SK-N-SH (cell line): ENCODE measurements at regions not wholly inside any gene's neighbourhood (a gene's known extent, or its start where the extent isn't known, plus 50 kb on each side); places are given as distances from the start of the nearest gene placed in this dataset.
A peak's percentile ranks its signal among the peaks of the same experiment; 100 is the strongest.

Experiments
- CTCF ChIA-PET: fragments of 300-600, 350-600 bp; formaldehyde crosslinking; extraction: SDS; loops from one replicate; lab custom pipeline; 2021; lab: Yijun Ruan, JAX
- POLR2A ChIA-PET: fragments of 350-600 bp; sonication (Branson Sonifier 250); formaldehyde crosslinking; extraction: SDS; loops from one replicate; lab custom pipeline; 2020; ENCODE audit warnings: antibody characterized with exemption, inconsistent platforms; lab: Yijun Ruan, JAX
- DNase-seq: peaks from one replicate; pipeline ENCODE4 v3.0.0; 2012
- H2AFZ ChIP-seq: fragments of 200-600 bp; sonication (generic); 2 replicates; pipeline ENCODE4 v1.8.1; 2016; ENCODE audit warnings: antibody characterized with exemption, mild to moderate bottlenecking, low read depth
- H3F3A ChIP-seq: fragments of 200-600 bp; sonication (generic); replicated peaks from 2 replicates; pipeline ENCODE3; 2016; ENCODE audit warnings: antibody characterized with exemption, mild to moderate bottlenecking; ENCODE audit not compliant: insufficient read depth
- H3K27ac ChIP-seq, 2 experiments: fragments of 200-500 bp in 1 of 2; fragments of 200-600 bp in 1 of 2; sonication (Bioruptor generic) in 1 of 2; sonication (generic), shearing (Covaris generic) in 1 of 2; 2 replicates each; pipeline versions ENCODE4 v1.5.1 to v1.6.1; 2014 to 2016; ENCODE audit warnings: low read depth in 2 of 2, inconsistent platforms in 1 of 2, low read length in 1 of 2, mild to moderate bottlenecking in 1 of 2, mixed read lengths in 1 of 2
- H3K27me3 ChIP-seq: fragments of 200-600 bp; sonication (generic), shearing (Covaris generic); 2 replicates; pipeline ENCODE4 v1.6.1; 2016; ENCODE audit warnings: mixed run types; ENCODE audit not compliant: insufficient read depth
- H3K36me3 ChIP-seq, 2 experiments: fragments of 200-500 bp in 1 of 2; fragments of 200-600 bp in 1 of 2; sonication (Bioruptor generic) in 1 of 2; sonication (generic) in 1 of 2; replicated peaks in 1 of 2; 2 replicates each; pipeline versions ENCODE3 to v1.5.1; 2014 to 2016; ENCODE audit warnings: low read length in 1 of 2, mild to moderate bottlenecking in 1 of 2; ENCODE audit not compliant: insufficient read depth in 2 of 2, control insufficient read depth in 1 of 2
- H3K4me1 ChIP-seq, 2 experiments: fragments of 200-500 bp in 1 of 2; fragments of 200-600 bp in 1 of 2; sonication (Bioruptor generic) in 1 of 2; sonication (generic), shearing (Covaris generic) in 1 of 2; 2 replicates each; pipeline versions ENCODE4 v1.5.1 to v1.6.1; 2014 to 2016; ENCODE audit warnings: low read depth in 1 of 2, low read length in 1 of 2, mixed run types in 1 of 2; ENCODE audit not compliant: insufficient read depth in 2 of 2, control insufficient read depth in 1 of 2
- H3K4me2 ChIP-seq: fragments of 200-600 bp; sonication (generic), shearing (Covaris generic); 2 replicates; pipeline ENCODE4 v1.6.1; 2017; ENCODE audit warnings: mixed run types
- H3K4me3 ChIP-seq, 2 experiments: fragments of 200-500 bp in 1 of 2; fragments of 200-600 bp in 1 of 2; sonication (Bioruptor generic) in 1 of 2; sonication (generic), shearing (Covaris generic) in 1 of 2; 2 replicates each; pipeline versions ENCODE4 v1.5.1 to v1.8.1; 2014 to 2016; ENCODE audit warnings: low read depth in 2 of 2, inconsistent platforms in 1 of 2, low read length in 1 of 2, mild to moderate bottlenecking in 1 of 2, mixed read lengths in 1 of 2, moderate library complexity in 1 of 2
- H3K79me2 ChIP-seq: fragments of 200-600 bp; sonication (generic); 2 replicates; pipeline ENCODE4 v1.8.1; 2017; ENCODE audit warnings: mild to moderate bottlenecking; ENCODE audit not compliant: insufficient read depth
- H3K9ac ChIP-seq: fragments of 200-600 bp; sonication (generic); 2 replicates; pipeline ENCODE4 v1.6.1; 2017; ENCODE audit warnings: mixed run types
- H3K9me2 ChIP-seq: fragments of 200-600 bp; sonication (generic); 2 replicates; pipeline ENCODE4 v1.6.1; 2017; ENCODE audit warnings: mixed run types
- H3K9me3 ChIP-seq: fragments of 200-600 bp; sonication (generic); 2 replicates; pipeline ENCODE4 v1.6.1; 2017; ENCODE audit warnings: mixed run types, mild to moderate bottlenecking, moderate library complexity
- H4K20me1 ChIP-seq: fragments of 200-600 bp; sonication (generic); 2 replicates; pipeline ENCODE4 v1.6.1; 2017; ENCODE audit warnings: mild to moderate bottlenecking, mixed run types; ENCODE audit not compliant: insufficient read depth
- CHD2 ChIP-seq: fragments of 150-350 bp; IDR thresholded peaks from 2 replicates; pipeline ENCODE4 v1.6.1; 2018; ENCODE audit warnings: low read length; ENCODE audit not compliant: partially characterized antibody
- EZH2phosphoT487 ChIP-seq: fragments of 200-600 bp; sonication (generic); IDR thresholded peaks from 2 replicates; pipeline ENCODE4 v1.6.1; 2017; ENCODE audit warnings: low read depth, mixed run types, mild to moderate bottlenecking, antibody characterized with exemption, moderate library complexity, borderline replicate concordance
- FOSL2 ChIP-seq: IDR thresholded peaks from 2 replicates; pipeline ENCODE4 v1.4.0; 2012; ENCODE audit warnings: low read depth, mild to moderate bottlenecking, moderate library complexity, borderline replicate concordance
- FOXJ3 ChIP-seq: sonication (generic); formaldehyde crosslinking; IDR thresholded peaks from 2 replicates; pipeline ENCODE4 v1.5.1; 2020; ENCODE audit warnings: mild to moderate bottlenecking, missing genetic modification reagents
- FOXM1 ChIP-seq: IDR thresholded peaks from 2 replicates; pipeline ENCODE4 v1.4.0; 2012; ENCODE audit warnings: low read depth, mild to moderate bottlenecking
- JUND ChIP-seq: IDR thresholded peaks from 2 replicates; pipeline ENCODE4 v1.4.0; 2012
- NFIC ChIP-seq: IDR thresholded peaks from 2 replicates; pipeline ENCODE4 v1.4.0; 2012; ENCODE audit warnings: borderline replicate concordance
- POLR2AphosphoS5 ChIP-seq: IDR thresholded peaks from 2 replicates; pipeline ENCODE4 v1.6.1; 2012; ENCODE audit warnings: low read depth, low read length
- RCOR1 ChIP-seq: fragments of 150-350 bp; IDR thresholded peaks from 2 replicates; pipeline ENCODE4 v1.6.1; 2017; ENCODE audit warnings: antibody characterized with exemption, low read length
- RFX5 ChIP-seq: IDR thresholded peaks from 2 replicates; pipeline ENCODE4 v1.6.1; 2012; ENCODE audit warnings: mild to moderate bottlenecking, improper control_type of control experiment, low read length
- SIN3A ChIP-seq: IDR thresholded peaks from 2 replicates; pipeline ENCODE4 v1.6.1; 2012; ENCODE audit warnings: low read depth, mild to moderate bottlenecking, low read length, moderate library complexity, borderline replicate concordance
- TAF1 ChIP-seq: IDR thresholded peaks from 2 replicates; pipeline ENCODE4 v1.6.1; 2012; ENCODE audit warnings: low read depth, mild to moderate bottlenecking, low read length, moderate library complexity, borderline replicate concordance
- TCF12 ChIP-seq: IDR thresholded peaks from 2 replicates; pipeline ENCODE4 v1.4.0; 2012
- WGBS: methylation state at CpG from one replicate; pipeline ENCODE4 v1.1.6; 2017; ENCODE audit warnings: low lambda C conversion rate; 5-methylcytosine and 5-hydroxymethylcytosine counted together
- TF ChIP-seq, protein P1 (sequence below): IDR thresholded peaks from 2 replicates; pipeline ENCODE4; 2012
- TF ChIP-seq, protein P2 (sequence below): IDR thresholded peaks from 2 replicates; pipeline ENCODE4 v1.6.1; 2012; ENCODE audit warnings: mild to moderate bottlenecking, low read depth, low read length, moderate library complexity
- TF ChIP-seq, protein P3 (sequence below): fragments of 200-600 bp; sonication (generic); IDR thresholded peaks from 2 replicates; pipeline ENCODE4 v1.6.1; 2017; ENCODE audit warnings: antibody characterized with exemption, mild to moderate bottlenecking, moderate library complexity

DNA sequence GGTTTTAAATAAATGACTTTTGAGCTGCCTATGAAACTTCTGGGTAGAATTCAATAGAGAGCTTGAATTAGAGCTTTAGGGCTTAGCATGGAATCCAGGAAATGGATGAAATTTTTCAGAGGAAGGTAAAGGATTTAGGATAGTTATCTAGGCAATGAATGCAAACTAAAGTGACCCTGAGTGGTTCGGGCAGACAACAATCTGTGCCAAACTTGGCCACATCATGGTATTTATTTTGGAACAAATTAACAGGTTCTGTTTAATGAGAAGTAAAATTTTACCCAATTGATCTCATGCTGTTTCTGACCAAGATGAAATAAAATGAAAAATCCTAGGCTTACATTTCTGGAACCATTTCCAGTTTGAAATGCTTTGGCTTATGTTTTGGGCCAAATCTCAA lies 934.4 kb downstream of the MAT2B start:
- Histone ChIP-seq H3K4me3 (no peak overlapping the region), H3K9ac (no peak overlapping the region), H3K79me2 (no peaks in the 10 kb centered on the region), H3F3A (no peaks in the 10 kb centered on the region), H3K27ac (peak overlapping the region in 1 of 2 experiments; percentile 22; a peak in 1 of 4 replicates), H3K9me2 (no peaks in the 10 kb centered on the region), H3K4me2 (no peak overlapping the region), H3K36me3 (no peaks in the 10 kb centered on the region), H3K27me3 (no peaks in the 10 kb centered on the region), H4K20me1 (no peaks in the 10 kb centered on the region), H3K9me3 (no peaks in the 10 kb centered on the region), H3K4me1 (no peaks in the 10 kb centered on the region; a peak in 1 of 4 replicates), H2AFZ (no peak overlapping the region)
- TF ChIP-seq, protein P1, sequence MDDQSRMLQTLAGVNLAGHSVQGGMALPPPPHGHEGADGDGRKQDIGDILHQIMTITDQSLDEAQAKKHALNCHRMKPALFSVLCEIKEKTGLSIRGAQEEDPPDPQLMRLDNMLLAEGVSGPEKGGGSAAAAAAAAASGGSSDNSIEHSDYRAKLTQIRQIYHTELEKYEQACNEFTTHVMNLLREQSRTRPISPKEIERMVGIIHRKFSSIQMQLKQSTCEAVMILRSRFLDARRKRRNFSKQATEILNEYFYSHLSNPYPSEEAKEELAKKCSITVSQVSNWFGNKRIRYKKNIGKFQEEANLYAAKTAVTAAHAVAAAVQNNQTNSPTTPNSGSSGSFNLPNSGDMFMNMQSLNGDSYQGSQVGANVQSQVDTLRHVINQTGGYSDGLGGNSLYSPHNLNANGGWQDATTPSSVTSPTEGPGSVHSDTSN: no peak
- TF ChIP-seq POLR2AphosphoS5 (no peak), NFIC (no peak), JUND (no peak), TCF12 (no peak)
- CTCF ChIA-PET: interaction anchor here (2.4 kb wide), 1 partner anchor 16 kb away, joined by 6 read pairs; no protein-coding TSS in a partner anchor
- no peak for DNase-seq
- POLR2A ChIA-PET: no interaction called here
- WGBS: 55% methylated on average over 1 of the region's 1 CpG

DNA sequence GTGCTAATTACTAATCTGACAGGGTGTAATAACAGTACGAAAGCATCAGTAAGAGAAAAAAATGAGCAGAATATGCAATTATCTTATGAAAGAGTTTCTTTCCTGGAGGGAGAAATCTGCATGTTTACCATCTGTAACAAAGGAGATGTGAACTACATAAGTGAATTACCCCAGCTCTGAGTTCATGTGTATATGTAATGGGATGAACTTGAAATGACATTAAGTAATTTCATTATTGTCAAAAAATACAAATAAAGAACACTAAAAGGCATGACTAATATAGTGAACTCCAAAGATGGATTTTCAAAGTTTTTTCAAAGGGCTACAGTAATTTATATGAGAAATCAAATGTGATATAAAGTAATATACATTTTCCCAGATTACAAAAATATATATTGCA lies 944.0 kb downstream of the MAT2B start:
- Histone ChIP-seq H3K27ac (peak overlapping the region in 1 of 2 experiments; percentile 65; a peak in 2 of 4 replicates), H3K9me3 (no peaks in the 10 kb centered on the region), H3K36me3 (no peaks in the 10 kb centered on the region), H3K27me3 (no peaks in the 10 kb centered on the region), H4K20me1 (no peaks in the 10 kb centered on the region), H2AFZ (no peak overlapping the region), H3K9ac (no peak overlapping the region), H3F3A (no peaks in the 10 kb centered on the region), H3K4me1 (peaks cover 0 to 5% of the 10 kb centered on the region in 2 experiments; a peak in 2 of 4 replicates), H3K4me2 (no peak overlapping the region), H3K4me3 (no peak overlapping the region), H3K9me2 (no peaks in the 10 kb centered on the region), H3K79me2 (no peaks in the 10 kb centered on the region)
- DNase-seq: peak; percentile 18
- TF ChIP-seq SIN3A (no peak), RFX5 (no peak), CHD2 (no peak), TAF1 (no peak), RCOR1 (no peak)
- ChIA-PET POLR2A (no interaction called here), CTCF (no interaction called here)
- WGBS: 54% methylated on average over 1 of the region's 1 CpG

DNA sequence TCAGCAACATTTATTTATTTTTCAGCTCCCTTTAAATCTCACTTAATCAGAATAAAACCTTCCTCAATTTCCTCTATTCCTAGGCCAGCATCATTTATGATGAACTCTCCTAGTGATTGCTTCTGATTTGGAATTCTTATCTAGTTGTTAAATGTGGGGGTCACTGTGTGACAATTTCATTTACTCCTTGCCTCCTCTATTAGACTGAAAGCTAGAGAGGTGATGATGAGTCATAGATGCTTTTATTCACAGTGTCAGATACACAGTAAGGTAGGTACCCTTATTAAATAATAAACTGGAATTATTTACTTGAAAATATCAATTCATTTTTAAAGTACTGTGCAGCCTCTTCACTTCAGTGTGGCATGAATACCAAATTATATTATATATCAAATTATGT lies 960.6 kb downstream of the MAT2B start:
- H4K20me1 ChIP-seq: no peaks in the 10 kb centered on the region
- no peaks in the 10 kb centered on the region for H3K9me2 ChIP-seq
- no peaks in the 10 kb centered on the region for H3K9me3 ChIP-seq
- no peak overlapping the region for H3K4me3 ChIP-seq
- ChIA-PET POLR2A (no interaction called here), CTCF (interaction anchor here (0.6 to 1.5 kb wide), 3 partner anchors 9 to 535 kb away, joined by 3 to 5 read pairs (median 3); no protein-coding TSS in a partner anchor)
- H3K79me2 ChIP-seq: no peaks in the 10 kb centered on the region
- H3K4me1 ChIP-seq: peaks cover 0 to 2% of the 10 kb centered on the region in 2 experiments; a peak in 2 of 4 replicates
- DNase-seq: no peak
- H3K36me3 ChIP-seq: no peaks in the 10 kb centered on the region
- no peak overlapping the region for H2AFZ ChIP-seq
- no peak overlapping the region for H3K4me2 ChIP-seq
- no peak overlapping the region for H3K27ac ChIP-seq
- no peaks in the 10 kb centered on the region for H3K27me3 ChIP-seq
- H3K9ac ChIP-seq: no peak overlapping the region
- H3F3A ChIP-seq: no peaks in the 10 kb centered on the region
- TF ChIP-seq FOSL2: no peak
- TF ChIP-seq, protein P2, sequence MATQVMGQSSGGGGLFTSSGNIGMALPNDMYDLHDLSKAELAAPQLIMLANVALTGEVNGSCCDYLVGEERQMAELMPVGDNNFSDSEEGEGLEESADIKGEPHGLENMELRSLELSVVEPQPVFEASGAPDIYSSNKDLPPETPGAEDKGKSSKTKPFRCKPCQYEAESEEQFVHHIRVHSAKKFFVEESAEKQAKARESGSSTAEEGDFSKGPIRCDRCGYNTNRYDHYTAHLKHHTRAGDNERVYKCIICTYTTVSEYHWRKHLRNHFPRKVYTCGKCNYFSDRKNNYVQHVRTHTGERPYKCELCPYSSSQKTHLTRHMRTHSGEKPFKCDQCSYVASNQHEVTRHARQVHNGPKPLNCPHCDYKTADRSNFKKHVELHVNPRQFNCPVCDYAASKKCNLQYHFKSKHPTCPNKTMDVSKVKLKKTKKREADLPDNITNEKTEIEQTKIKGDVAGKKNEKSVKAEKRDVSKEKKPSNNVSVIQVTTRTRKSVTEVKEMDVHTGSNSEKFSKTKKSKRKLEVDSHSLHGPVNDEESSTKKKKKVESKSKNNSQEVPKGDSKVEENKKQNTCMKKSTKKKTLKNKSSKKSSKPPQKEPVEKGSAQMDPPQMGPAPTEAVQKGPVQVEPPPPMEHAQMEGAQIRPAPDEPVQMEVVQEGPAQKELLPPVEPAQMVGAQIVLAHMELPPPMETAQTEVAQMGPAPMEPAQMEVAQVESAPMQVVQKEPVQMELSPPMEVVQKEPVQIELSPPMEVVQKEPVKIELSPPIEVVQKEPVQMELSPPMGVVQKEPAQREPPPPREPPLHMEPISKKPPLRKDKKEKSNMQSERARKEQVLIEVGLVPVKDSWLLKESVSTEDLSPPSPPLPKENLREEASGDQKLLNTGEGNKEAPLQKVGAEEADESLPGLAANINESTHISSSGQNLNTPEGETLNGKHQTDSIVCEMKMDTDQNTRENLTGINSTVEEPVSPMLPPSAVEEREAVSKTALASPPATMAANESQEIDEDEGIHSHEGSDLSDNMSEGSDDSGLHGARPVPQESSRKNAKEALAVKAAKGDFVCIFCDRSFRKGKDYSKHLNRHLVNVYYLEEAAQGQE: no peak
- no peak for TF ChIP-seq JUND
- TF ChIP-seq FOXJ3 (CRISPR knock-in tag): no peak
- no peak for TF ChIP-seq FOXM1
- TF ChIP-seq EZH2phosphoT487: no peak
- TF ChIP-seq, protein P3, sequence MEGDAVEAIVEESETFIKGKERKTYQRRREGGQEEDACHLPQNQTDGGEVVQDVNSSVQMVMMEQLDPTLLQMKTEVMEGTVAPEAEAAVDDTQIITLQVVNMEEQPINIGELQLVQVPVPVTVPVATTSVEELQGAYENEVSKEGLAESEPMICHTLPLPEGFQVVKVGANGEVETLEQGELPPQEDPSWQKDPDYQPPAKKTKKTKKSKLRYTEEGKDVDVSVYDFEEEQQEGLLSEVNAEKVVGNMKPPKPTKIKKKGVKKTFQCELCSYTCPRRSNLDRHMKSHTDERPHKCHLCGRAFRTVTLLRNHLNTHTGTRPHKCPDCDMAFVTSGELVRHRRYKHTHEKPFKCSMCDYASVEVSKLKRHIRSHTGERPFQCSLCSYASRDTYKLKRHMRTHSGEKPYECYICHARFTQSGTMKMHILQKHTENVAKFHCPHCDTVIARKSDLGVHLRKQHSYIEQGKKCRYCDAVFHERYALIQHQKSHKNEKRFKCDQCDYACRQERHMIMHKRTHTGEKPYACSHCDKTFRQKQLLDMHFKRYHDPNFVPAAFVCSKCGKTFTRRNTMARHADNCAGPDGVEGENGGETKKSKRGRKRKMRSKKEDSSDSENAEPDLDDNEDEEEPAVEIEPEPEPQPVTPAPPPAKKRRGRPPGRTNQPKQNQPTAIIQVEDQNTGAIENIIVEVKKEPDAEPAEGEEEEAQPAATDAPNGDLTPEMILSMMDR: no peak
- no peak for TF ChIP-seq RFX5
